AG04450 (cell line): ENCODE measurements at regions not wholly inside any gene's neighbourhood (a gene's known extent, or its start where the extent isn't known, plus 50 kb on each side); places are given as distances from the start of the nearest gene placed in this dataset.

Source experiments
- CTCF ChIA-PET: fragments of 300-600, 350-600 bp; formaldehyde crosslinking; extraction: SDS; loops from one replicate; lab custom pipeline; 2022; ENCODE audit warnings: antibody characterized with exemption, inconsistent platforms; lab: Charles Lee
- POLR2A ChIA-PET: fragments of 350-600 bp; formaldehyde crosslinking; extraction: SDS; loops from one replicate; lab custom pipeline; 2021; ENCODE audit warnings: antibody characterized with exemption, inconsistent platforms; lab: Yijun Ruan, JAX
- DNase-seq: peaks from one replicate; pipeline ENCODE4 v3.0.0-alpha.2; 2011; ENCODE audit warnings: low read depth, low spot score
- H3K27ac ChIP-seq: one replicate; pipeline ENCODE4 v1.5.1; 2012; ENCODE audit warnings: low read depth, low read length, control low read depth
- H3K27me3 ChIP-seq: one replicate; pipeline ENCODE4 v1.6.0; 2012; ENCODE audit warnings: low read length; ENCODE audit not compliant: control insufficient read depth, insufficient read depth
- H3K4me3 ChIP-seq: 2 replicates; pipeline ENCODE4 v1.5.1; 2011; ENCODE audit warnings: mild to moderate bottlenecking, low read depth, low read length, control low read depth
- H3K9me3 ChIP-seq: 2 replicates; pipeline ENCODE4 v1.5.1; 2012; ENCODE audit warnings: low read length; ENCODE audit not compliant: control insufficient read depth, insufficient read depth
- TF ChIP-seq, protein P1 (sequence below): IDR thresholded peaks from 2 replicates; pipeline ENCODE4 v1.5.1; 2011; ENCODE audit warnings: low read depth, low read length, control low read depth, inconsistent platforms

- ChIA-PET CTCF (no interaction called here), POLR2A (no interaction called here)
- no peaks in the 10 kb centered on the region; the same call in 1 of the 2 replicates for H3K9me3 ChIP-seq
- H3K4me3 ChIP-seq = no peak overlapping the region
- TF ChIP-seq, protein P1, sequence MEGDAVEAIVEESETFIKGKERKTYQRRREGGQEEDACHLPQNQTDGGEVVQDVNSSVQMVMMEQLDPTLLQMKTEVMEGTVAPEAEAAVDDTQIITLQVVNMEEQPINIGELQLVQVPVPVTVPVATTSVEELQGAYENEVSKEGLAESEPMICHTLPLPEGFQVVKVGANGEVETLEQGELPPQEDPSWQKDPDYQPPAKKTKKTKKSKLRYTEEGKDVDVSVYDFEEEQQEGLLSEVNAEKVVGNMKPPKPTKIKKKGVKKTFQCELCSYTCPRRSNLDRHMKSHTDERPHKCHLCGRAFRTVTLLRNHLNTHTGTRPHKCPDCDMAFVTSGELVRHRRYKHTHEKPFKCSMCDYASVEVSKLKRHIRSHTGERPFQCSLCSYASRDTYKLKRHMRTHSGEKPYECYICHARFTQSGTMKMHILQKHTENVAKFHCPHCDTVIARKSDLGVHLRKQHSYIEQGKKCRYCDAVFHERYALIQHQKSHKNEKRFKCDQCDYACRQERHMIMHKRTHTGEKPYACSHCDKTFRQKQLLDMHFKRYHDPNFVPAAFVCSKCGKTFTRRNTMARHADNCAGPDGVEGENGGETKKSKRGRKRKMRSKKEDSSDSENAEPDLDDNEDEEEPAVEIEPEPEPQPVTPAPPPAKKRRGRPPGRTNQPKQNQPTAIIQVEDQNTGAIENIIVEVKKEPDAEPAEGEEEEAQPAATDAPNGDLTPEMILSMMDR = no peak
- no peaks in the 10 kb centered on the region for H3K27me3 ChIP-seq
- no peak for DNase-seq
- no peak overlapping the region for H3K27ac ChIP-seq
Observed at GRCh38 chrX:20348139-20348538, 81.4 kb upstream of the RPS6KA3 start.

GRCh38 chrX:20347481-20347880 is 80.8 kb upstream of the RPS6KA3 start:
- Histone ChIP-seq H3K27me3 (no peaks in the 10 kb centered on the region), H3K9me3 (no peaks in the 10 kb centered on the region; the same call in 1 of the 2 replicates), H3K4me3 (no peak overlapping the region), H3K27ac (no peak overlapping the region)
- no peak for DNase-seq
- CTCF ChIA-PET = no interaction called here
- POLR2A ChIA-PET = no interaction called here
- TF ChIP-seq, protein P1 = no peak

DNA sequence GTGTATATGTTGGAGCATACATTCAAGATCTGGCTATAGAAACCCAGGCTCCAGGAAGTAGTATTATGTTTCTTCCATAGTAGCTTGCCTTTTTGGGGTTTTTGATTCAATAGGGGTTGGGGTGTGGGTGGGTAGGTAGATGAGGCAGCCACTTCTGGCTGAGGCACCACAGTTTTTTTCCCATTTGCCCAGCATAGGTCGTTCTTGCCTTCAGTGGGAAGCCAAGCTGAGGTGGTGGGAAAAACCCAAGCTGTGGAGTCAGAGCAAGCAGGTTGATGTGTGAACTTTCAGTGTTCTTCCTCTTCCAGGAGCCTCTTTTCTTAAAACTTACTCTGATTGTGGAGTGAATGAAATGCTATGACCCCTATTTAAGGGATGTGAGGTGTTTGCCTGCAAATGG is 67.0 kb upstream of the RPS6KA3 start:
- H3K27me3 ChIP-seq = no peaks in the 10 kb centered on the region
- CTCF ChIA-PET = no interaction called here
- H3K9me3 ChIP-seq = no peaks in the 10 kb centered on the region
- no peak for DNase-seq
- H3K27ac ChIP-seq = no peak overlapping the region
- POLR2A ChIA-PET = no interaction called here
- H3K4me3 ChIP-seq = no peak overlapping the region
- TF ChIP-seq, protein P1 = no peak

- TF ChIP-seq, protein P1 = no peak
- ChIA-PET CTCF (no interaction called here), POLR2A (no interaction called here)
- Histone ChIP-seq H3K4me3 (no peak overlapping the region), H3K27me3 (no peaks in the 10 kb centered on the region), H3K9me3 (no peaks in the 10 kb centered on the region), H3K27ac (no peak overlapping the region)
- no peak for DNase-seq
Observed at GRCh38 chrX:20330545-20330944, 63.8 kb upstream of the RPS6KA3 start.

DNA sequence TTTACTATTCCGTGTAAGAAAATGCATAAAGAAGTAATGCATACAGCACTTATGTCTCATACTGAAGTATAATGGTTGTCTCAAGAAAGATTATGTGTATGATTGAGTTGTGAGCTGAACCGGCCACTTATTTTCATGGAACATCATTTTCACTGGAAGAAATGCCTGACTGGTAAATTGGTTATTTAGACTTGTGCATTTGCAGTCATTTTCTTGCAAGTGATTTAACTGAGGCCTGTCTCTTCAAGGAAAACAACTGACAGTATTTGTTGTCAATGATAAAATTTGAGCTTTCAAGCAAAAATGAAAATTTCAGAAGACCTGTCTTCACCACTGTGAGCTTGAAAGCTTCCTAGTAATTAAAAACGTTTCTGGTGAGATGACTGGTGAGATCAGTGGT is 62.7 kb upstream of the RPS6KA3 start:
- ChIA-PET CTCF (no interaction called here), POLR2A (no interaction called here)
- TF ChIP-seq, protein P1 = no peak
- Histone ChIP-seq H3K9me3 (no peaks in the 10 kb centered on the region), H3K27ac (no peak overlapping the region), H3K27me3 (no peaks in the 10 kb centered on the region), H3K4me3 (no peak overlapping the region)
- DNase-seq = no peak
